ENCODE measurements at regions not wholly inside any gene's neighbourhood (a gene's known extent, or its start where the extent isn't known, plus 50 kb on each side); places are given as distances from the start of the nearest gene placed in this dataset.

DNA sequence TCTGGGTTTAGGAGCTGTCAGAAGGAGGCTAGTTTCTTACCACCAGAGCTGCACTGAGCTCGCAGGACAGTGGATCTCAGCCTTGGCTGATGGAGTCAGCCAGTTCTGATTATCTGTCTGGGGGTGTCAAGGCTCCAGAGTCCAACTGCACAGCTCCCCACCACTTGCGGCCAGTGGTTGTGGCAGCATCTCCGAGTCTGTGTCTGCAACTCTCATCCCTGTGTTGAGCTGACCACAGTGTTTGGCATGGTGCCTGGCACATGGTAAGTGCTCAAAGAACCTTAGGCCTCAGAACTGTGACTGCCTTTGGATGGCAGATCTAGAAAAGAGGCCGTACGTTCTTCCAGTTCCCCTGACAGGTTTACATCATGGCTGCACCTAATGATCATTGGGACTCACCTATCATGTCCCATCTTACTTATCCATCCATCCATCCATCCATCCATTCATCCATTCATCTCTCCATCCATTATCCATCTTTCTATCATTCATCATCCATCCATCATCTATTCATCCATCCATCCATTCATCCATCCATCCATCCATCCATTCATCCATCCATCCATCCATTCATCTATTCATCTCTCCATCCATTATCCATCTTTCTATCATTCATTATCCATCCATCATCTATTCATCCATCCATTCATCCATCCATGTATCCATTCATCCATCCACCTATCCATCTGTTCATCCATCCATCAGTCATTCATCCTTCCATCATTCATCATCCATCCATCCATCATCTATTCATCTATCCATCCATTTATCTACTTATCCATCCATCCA, 114.5 kb downstream of the CRYAA start:
- TF ChIP-seq, protein P1, sequence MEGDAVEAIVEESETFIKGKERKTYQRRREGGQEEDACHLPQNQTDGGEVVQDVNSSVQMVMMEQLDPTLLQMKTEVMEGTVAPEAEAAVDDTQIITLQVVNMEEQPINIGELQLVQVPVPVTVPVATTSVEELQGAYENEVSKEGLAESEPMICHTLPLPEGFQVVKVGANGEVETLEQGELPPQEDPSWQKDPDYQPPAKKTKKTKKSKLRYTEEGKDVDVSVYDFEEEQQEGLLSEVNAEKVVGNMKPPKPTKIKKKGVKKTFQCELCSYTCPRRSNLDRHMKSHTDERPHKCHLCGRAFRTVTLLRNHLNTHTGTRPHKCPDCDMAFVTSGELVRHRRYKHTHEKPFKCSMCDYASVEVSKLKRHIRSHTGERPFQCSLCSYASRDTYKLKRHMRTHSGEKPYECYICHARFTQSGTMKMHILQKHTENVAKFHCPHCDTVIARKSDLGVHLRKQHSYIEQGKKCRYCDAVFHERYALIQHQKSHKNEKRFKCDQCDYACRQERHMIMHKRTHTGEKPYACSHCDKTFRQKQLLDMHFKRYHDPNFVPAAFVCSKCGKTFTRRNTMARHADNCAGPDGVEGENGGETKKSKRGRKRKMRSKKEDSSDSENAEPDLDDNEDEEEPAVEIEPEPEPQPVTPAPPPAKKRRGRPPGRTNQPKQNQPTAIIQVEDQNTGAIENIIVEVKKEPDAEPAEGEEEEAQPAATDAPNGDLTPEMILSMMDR (IDR thresholded peaks at IDR 0.05; ENCODE audit: low read depth, low read length): no peak
- H3K4me3 ChIP-seq (replicated peaks in 1 of 2; ENCODE audit: low read depth in 2 of 2, low read length in 2 of 2): no peak overlapping the region
- DNase-seq (ENCODE audit: low read depth in 2 of 2): peak; percentile 12 to 24

DNA sequence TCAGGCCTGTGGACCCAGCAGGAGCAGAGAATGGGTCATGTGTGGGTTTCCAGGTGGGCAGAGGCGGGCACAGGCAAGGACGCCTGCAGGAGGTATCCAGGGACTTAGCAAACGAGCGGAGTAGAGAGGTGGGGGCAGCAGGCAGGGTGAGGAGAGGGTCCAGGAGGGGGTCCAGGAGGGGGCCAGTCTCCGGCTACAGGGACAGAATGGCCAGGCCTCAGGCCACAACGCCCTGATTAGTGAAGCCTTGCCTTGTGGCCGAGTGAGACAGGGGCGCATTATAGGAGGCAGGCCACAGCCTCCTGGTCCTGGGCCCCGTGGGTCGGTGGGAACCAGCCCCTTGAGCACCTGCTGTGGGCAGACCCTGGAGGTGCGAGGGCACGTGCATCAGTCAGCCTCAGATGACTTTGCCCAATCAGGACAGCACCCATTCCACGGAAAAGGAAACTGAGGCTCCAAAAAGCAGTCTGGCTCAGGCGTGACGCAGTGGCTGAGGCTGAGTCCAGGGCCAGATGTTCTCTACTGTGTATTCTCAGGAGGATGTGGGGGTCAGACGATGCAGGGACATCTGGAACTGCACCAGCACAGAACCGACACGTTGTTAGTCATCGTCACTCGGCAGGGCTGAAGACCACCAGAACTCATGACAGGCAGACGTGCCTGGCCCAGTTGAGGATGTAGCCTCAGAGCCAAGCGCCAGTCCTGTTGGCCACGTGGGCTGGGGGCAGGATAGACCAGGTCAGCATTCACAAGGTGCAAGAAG, 113.7 kb downstream of the CRYAA start:
- DNase-seq (ENCODE audit: low read depth in 2 of 2): no peak
- TF ChIP-seq, protein P1 (IDR thresholded peaks at IDR 0.05; ENCODE audit: low read depth, low read length): no peak
- no peak overlapping the region for H3K4me3 ChIP-seq (replicated peaks in 1 of 2; ENCODE audit: low read depth in 2 of 2, low read length in 2 of 2)

DNA sequence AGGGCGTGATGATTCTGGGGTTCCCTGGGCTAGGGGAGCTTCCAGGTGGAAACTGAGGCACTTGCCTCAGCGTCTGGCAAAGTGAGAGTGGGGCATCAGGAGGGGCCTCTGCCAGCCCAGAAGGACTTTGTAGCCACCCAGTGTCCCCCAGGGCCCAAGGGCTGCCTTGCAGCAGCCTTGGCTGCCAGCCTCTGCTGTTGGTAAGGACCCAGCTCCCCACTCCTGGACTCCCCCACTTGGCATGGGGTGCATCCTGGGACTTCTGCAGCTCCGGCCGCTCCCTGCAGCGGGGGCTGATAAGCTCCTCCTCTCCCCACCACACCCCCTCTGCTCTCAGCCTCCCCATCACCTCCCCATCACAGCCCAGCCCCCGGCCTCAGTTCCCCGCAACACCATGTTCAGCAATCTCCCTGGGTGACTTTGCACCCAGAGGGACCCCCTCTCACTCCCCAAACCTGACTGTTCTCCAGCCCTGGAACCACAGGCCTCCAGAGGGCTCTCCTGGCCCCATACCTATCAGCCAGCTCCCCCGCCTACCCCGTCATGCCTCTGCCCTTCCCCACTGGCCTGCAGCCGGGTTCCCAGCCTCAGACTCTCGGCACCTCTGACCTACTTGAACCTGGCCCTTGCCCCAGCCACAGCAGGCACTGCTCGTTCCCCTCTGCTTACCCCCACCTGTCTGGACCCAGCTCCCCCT, 113.0 kb downstream of the CRYAA start:
- no peak overlapping the region for H3K4me3 ChIP-seq (replicated peaks in 1 of 2; ENCODE audit: low read depth in 2 of 2, low read length in 2 of 2)
- TF ChIP-seq, protein P1 (IDR thresholded peaks at IDR 0.05; ENCODE audit: low read depth, low read length): no peak
- no peak for DNase-seq (ENCODE audit: low read depth in 2 of 2)

DNA sequence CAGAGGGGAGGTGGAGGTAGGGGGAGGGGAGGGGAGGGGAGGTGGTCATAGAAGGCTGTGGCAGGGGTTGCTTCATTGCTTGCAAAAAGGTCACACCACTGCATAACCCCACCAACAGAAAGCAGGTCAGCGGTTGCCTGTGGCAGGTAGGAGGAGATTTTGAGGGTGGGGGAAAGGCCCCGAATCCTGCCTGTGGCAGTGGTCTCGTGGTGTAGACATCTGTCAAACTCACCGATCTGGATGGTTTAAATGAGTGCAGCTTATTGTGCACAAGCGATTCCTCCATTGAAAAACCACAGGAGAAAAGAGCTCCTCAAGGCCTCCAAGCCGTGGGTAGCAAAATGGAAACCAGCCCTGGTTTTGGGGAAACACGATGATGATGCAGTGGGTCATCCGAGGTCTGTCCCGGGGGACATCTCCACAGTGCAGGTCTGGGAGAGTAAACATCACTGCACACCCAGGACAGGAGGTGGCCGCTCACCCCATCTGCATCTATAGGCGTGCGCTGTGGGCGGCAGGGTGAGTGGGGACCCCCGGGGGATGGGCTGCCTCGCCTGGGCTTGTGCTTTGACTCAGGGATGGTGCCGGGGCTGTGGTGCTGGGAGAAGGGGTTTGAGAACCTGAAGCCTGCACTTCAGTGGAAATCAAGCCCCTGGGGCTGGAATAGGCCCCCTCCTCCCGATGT, 112.3 kb downstream of the CRYAA start:
- no peak for DNase-seq (ENCODE audit: low read depth in 2 of 2)
- TF ChIP-seq, protein P1 (IDR thresholded peaks at IDR 0.05; ENCODE audit: low read depth, low read length): no peak
- H3K4me3 ChIP-seq (replicated peaks in 1 of 2; ENCODE audit: low read depth in 2 of 2, low read length in 2 of 2): no peak overlapping the region

DNA sequence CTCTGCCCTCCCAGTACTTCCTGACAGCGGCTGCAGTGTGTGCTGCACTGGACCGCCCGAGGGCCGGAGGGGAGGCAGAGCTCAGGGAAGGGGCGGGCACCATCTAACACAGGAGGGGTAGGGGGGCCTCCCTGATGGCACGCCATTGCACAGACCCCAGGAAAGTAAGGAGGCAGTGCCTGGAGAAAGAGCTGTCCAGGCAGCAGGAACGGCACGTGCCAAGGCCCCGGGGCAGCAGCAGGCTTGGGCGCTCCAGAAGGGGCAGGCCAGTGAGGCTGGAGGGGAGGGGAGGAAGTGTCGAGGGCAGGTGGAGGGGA, 110.7 kb downstream of the CRYAA start:
- DNase-seq (ENCODE audit: low read depth in 2 of 2): no peak
- TF ChIP-seq, protein P1 (IDR thresholded peaks at IDR 0.05; ENCODE audit: low read depth, low read length): no peak
- no peak overlapping the region for H3K4me3 ChIP-seq (replicated peaks in 1 of 2; ENCODE audit: low read depth in 2 of 2, low read length in 2 of 2)

DNA sequence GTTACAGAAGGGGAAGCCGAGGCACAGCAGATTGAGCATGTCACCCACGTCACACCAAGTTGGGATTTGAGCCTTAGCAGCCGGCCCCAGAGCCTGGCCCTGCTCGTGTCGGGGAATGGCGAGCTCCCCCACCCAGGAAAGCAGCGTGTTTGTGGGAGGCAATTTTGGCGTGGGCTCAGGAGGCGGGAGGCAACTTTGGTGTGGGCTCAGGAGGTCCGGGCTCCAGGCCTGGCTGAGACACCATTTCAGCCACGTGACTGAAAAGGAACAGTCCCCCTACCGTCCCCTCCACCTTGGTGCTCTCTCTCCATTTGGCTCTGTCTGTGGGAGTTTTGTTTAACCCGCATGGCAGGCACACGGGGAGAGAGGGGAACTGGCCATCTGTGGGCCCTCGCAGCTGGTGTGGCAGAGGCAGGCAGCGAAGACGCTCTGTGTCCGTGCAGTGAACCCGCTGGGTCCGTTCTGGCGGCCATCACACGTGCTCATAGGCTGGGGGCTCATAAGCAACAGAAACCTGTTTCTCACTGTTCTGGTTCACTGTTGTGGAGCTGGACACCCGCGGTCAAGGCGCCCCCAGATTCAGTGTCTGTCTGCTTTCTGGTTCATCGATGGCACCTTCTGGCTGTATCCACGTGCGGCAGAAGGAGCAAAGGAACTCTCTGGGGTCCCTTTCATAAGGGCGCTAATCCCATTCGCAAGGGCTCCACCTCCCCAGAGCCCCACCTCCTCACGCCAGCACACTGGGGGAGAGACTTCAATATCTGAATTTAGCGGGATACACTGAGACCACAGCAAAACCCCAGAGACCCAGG, 110.2 kb downstream of the CRYAA start:
- TF ChIP-seq, protein P1 (IDR thresholded peaks at IDR 0.05; ENCODE audit: low read depth, low read length): no peak
- no peak for DNase-seq (ENCODE audit: low read depth in 2 of 2)
- no peak overlapping the region for H3K4me3 ChIP-seq (replicated peaks in 1 of 2; ENCODE audit: low read depth in 2 of 2, low read length in 2 of 2)
